ENCODE measurements at regions not wholly inside any gene's neighbourhood (a gene's known extent, or its start where the extent isn't known, plus 50 kb on each side); places are given as distances from the start of the nearest gene placed in this dataset.
A peak's percentile ranks its signal among the peaks of the same experiment; 100 is the strongest.

DNA sequence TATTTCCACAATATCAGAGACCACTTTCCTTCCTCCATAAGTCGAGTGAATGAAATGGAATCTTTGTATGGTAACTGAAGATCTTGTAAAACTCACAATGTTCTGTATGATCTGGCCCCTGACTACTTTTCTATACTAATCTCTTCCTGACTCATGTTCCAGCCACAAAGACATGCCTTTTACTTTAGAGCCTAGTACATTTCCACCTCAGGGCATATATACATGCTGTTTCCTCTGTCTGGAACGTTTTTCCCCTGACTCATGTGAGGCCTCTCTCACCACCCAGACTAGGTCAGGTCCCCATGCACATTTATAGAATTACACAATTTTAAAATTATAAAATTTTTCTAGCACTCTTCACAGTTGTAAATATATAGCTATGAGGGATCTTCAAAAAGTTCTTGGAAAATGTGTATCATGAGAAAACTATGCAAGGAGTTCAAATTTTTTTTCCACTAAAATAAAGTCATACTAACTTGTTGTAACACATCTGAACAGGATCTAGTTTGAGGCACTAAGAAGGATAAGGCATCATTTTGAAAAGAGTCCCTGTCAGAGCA, 208.8 kb downstream of the SH2D1A start:
- H3K36me3 ChIP-seq (ENCODE audit: control insufficient read depth in 2 of 3, insufficient read depth in 3 of 3, low read length in 3 of 3) = no peaks in the 10 kb centered on the region
- CTCF ChIA-PET = no interaction called here
- H3K27me3 Mint-ChIP-seq = no peaks in the 10 kb centered on the region
- DNase-seq = no peak
- H3K27me3 ChIP-seq (ENCODE audit: control insufficient read depth in 2 of 2, insufficient read depth in 2 of 2, low read length in 2 of 2) = no peaks in the 10 kb centered on the region
- H3K9me3 Mint-ChIP-seq = peaks cover 0 to 1% (median 0%) of the 10 kb centered on the region in 11 donors
- POLR2A ChIA-PET = no interaction called here
- no peak for ATAC-seq
- no peak overlapping the region for H3K27ac ChIP-seq (ENCODE audit: low read depth, low read length)
- H3K9me3 ChIP-seq (ENCODE audit: control insufficient read depth in 2 of 3, low read length in 3 of 3) = no peaks in the 10 kb centered on the region
- no peaks in the 10 kb centered on the region for H3K4me1 Mint-ChIP-seq
- H3K27ac Mint-ChIP-seq = no peak overlapping the region
- peaks cover 0 to 7% (median 0%) of the 10 kb centered on the region in 5 donors for H3K36me3 Mint-ChIP-seq
- no peak overlapping the region for H3K4me3 Mint-ChIP-seq
- no peaks in the 10 kb centered on the region for H3K4me1 ChIP-seq (ENCODE audit: control insufficient read depth in 2 of 2, insufficient read depth in 2 of 2, low read length in 2 of 2)
- no peak overlapping the region for H3K4me3 ChIP-seq (ENCODE audit: low read length)
- intact Hi-C loops (cut with micrococcal nuclease) = no loop called here

DNA sequence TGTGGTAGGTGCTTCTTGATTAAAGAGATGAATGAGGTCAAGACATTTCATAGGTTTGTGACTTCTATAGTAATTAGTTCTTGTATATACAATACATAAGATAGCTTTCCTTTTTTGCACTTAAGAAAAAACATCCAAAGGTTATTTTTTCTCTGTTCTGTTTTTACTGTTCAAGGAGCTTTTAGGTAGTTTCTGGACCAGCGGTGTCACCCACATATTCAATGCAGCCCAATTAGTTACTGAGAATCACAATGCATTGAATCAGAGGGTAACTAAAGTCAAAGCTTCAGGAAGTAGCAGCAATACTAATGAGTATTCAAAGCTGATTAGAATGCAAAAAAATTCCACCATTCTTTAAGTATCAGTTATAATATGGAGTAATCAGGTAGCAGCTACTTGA, 211.6 kb downstream of the SH2D1A start:
- ATAC-seq = no peak
- no peak for DNase-seq
- Histone ChIP-seq H3K4me3 (ENCODE audit: low read length) (no peak overlapping the region), H3K36me3 (ENCODE audit: control insufficient read depth in 2 of 3, insufficient read depth in 3 of 3, low read length in 3 of 3) (no peaks in the 10 kb centered on the region), H3K9me3 (ENCODE audit: control insufficient read depth in 2 of 3, low read length in 3 of 3) (no peaks in the 10 kb centered on the region), H3K4me1 (ENCODE audit: control insufficient read depth in 2 of 2, insufficient read depth in 2 of 2, low read length in 2 of 2) (no peaks in the 10 kb centered on the region), H3K27me3 (ENCODE audit: control insufficient read depth in 2 of 2, insufficient read depth in 2 of 2, low read length in 2 of 2) (no peaks in the 10 kb centered on the region), H3K27ac (ENCODE audit: low read depth, low read length) (no peak overlapping the region)
- Mint-ChIP-seq H3K9me3 (no peaks in the 10 kb centered on the region), H3K36me3 (peaks cover 0 to 4% (median 0%) of the 10 kb centered on the region in 5 donors), H3K4me1 (no peaks in the 10 kb centered on the region), H3K27ac (no peak overlapping the region), H3K27me3 (no peaks in the 10 kb centered on the region), H3K4me3 (no peak overlapping the region)
- ChIA-PET CTCF (no interaction called here), POLR2A (no interaction called here)
- intact Hi-C loops (cut with micrococcal nuclease) = no loop called here

DNA sequence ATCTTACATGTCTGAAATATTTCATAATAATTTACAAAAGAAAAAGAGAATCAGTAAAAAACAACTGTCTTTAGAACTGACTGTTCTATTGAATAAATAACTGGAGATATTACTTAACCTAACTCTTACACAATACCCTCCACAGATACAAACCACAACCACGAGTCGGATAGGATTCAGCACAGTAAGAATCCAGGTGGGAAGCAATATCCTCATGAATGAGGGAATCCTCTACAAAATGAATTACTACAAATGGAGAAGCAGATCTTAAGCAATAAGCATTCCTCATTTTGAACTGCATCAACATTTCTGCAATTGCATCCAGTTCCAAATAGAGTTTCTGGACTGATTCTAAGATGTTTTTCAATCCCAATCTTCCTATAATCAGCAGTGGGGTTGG, 227.1 kb downstream of the SH2D1A start:
- no peaks in the 10 kb centered on the region for H3K36me3 Mint-ChIP-seq
- CTCF ChIA-PET = no interaction called here
- no peak overlapping the region for H3K27ac Mint-ChIP-seq
- no peak overlapping the region for H3K27ac ChIP-seq (ENCODE audit: low read depth, low read length)
- intact Hi-C loops (cut with micrococcal nuclease) = no loop called here
- ATAC-seq (no peak), DNase-seq (no peak)
- H3K27me3 Mint-ChIP-seq = no peaks in the 10 kb centered on the region
- no peaks in the 10 kb centered on the region for H3K4me1 Mint-ChIP-seq
- no peak overlapping the region for H3K4me3 ChIP-seq (ENCODE audit: low read length)
- H3K9me3 ChIP-seq (ENCODE audit: control insufficient read depth in 2 of 3, low read length in 3 of 3) = no peaks in the 10 kb centered on the region
- H3K9me3 Mint-ChIP-seq = no peaks in the 10 kb centered on the region
- no peak overlapping the region for H3K4me3 Mint-ChIP-seq
- H3K27me3 ChIP-seq (ENCODE audit: control insufficient read depth in 2 of 2, insufficient read depth in 2 of 2, low read length in 2 of 2) = no peaks in the 10 kb centered on the region
- no peaks in the 10 kb centered on the region for H3K36me3 ChIP-seq (ENCODE audit: control insufficient read depth in 2 of 3, insufficient read depth in 3 of 3, low read length in 3 of 3)
- H3K4me1 ChIP-seq (ENCODE audit: control insufficient read depth in 2 of 2, insufficient read depth in 2 of 2, low read length in 2 of 2) = no peaks in the 10 kb centered on the region
- POLR2A ChIA-PET = no interaction called here

DNA sequence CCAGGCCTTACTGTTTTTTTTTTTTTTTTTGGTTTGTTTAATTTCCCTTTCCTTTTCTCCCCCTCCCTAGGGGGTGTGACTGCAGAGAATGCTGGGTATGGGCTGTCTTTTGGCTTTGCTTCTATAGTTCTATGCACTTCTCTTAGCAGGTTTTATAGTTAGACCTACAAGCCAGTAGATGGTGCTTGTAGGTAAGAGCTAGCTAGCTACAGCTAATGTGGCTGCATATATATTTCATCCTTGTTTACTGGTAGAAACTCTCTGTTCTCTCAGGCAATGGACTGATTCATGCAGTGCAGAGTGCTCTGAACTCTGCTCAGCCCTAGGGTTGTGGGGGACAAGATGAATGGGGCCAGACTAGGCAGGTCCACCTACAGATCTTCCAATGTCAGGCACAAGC, 246.4 kb downstream of the SH2D1A start:
- H3K27ac Mint-ChIP-seq = peak overlapping the region in 3 of 9 donors; percentile 19 to 63 (median 60)
- intact Hi-C loops (cut with micrococcal nuclease) = no loop called here
- POLR2A ChIA-PET = no interaction called here

DNA sequence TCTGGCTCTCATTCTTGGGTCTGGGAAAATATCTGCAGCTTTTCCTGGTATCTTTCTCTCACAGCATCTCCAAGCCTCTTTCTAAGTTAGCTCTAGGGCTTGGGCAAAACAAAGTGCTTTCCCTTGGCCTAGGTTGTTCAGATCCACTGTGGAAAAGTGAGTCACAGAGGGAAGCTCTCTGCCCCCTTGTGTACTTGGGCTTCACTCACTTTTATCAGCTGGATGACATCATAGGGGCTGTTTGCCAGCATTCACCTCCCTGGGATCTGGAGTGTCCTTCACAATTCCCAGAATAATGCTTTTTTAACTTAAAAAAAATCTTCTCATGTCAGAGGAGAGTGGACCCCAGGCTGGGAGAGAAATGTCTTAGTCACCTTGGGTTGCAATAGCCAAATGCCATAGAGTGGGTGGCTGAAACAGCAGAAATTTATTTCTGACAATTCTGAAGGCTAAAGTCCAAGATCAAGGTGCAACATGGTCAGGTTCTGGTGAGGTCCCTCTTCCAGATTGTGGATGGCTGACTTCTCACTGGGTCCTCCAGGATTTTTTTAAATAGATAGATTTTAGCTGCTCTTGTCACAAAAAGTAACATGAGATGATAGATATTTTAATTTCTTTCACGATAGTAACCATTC, 247.8 kb downstream of the SH2D1A start:
- Histone ChIP-seq H3K27me3 (ENCODE audit: control insufficient read depth in 2 of 2, insufficient read depth in 2 of 2, low read length in 2 of 2) (no peaks in the 10 kb centered on the region), H3K27ac (ENCODE audit: low read depth, low read length) (no peak overlapping the region), H3K36me3 (ENCODE audit: control insufficient read depth in 2 of 3, insufficient read depth in 3 of 3, low read length in 3 of 3) (no peaks in the 10 kb centered on the region), H3K4me3 (ENCODE audit: low read length) (no peak overlapping the region), H3K9me3 (ENCODE audit: control insufficient read depth in 2 of 3, low read length in 3 of 3) (no peaks in the 10 kb centered on the region), H3K4me1 (ENCODE audit: control insufficient read depth in 2 of 2, insufficient read depth in 2 of 2, low read length in 2 of 2) (no peaks in the 10 kb centered on the region)
- H3K27ac Mint-ChIP-seq = peak overlapping the region in 2 of 9 donors; percentile 45 to 67
- H3K36me3 Mint-ChIP-seq = peaks cover 0 to 5% (median 3%) of the 10 kb centered on the region in 5 donors
- H3K27me3 Mint-ChIP-seq = peaks cover 0 to 6% (median 0%) of the 10 kb centered on the region in 5 donors
- ATAC-seq (no peak), DNase-seq (no peak)
- ChIA-PET CTCF (no interaction called here), POLR2A (no interaction called here)
- no peak overlapping the region for H3K4me3 Mint-ChIP-seq
- intact Hi-C loops (cut with micrococcal nuclease) = no loop called here
- peaks cover 0 to 7% (median 5%) of the 10 kb centered on the region in 11 donors for H3K9me3 Mint-ChIP-seq
- peaks cover 0 to 10% (median 7%) of the 10 kb centered on the region in 7 donors for H3K4me1 Mint-ChIP-seq

More for the DNA sequence above, 246.4 kb downstream of the SH2D1A start:
- Histone ChIP-seq H3K4me1 (ENCODE audit: control insufficient read depth in 2 of 2, insufficient read depth in 2 of 2, low read length in 2 of 2) (no peaks in the 10 kb centered on the region), H3K4me3 (ENCODE audit: low read length) (no peak overlapping the region), H3K9me3 (ENCODE audit: control insufficient read depth in 2 of 3, low read length in 3 of 3) (no peaks in the 10 kb centered on the region), H3K27ac (ENCODE audit: low read depth, low read length) (no peak overlapping the region), H3K27me3 (ENCODE audit: control insufficient read depth in 2 of 2, insufficient read depth in 2 of 2, low read length in 2 of 2) (no peaks in the 10 kb centered on the region), H3K36me3 (ENCODE audit: control insufficient read depth in 2 of 3, insufficient read depth in 3 of 3, low read length in 3 of 3) (no peaks in the 10 kb centered on the region)
- DNase-seq (peak in 3 of 9 donors; percentile 1 to 8 (median 3)), ATAC-seq (no peak)
- Mint-ChIP-seq H3K27me3 (peaks cover 0 to 6% (median 0%) of the 10 kb centered on the region in 5 donors), H3K4me1 (peaks cover 0 to 10% (median 7%) of the 10 kb centered on the region in 7 donors), H3K9me3 (peaks cover 0 to 12% (median 5%) of the 10 kb centered on the region in 11 donors), H3K4me3 (peak overlapping the region in 2 of 10 donors; percentile 16 to 58), H3K36me3 (peaks cover 0 to 8% (median 3%) of the 10 kb centered on the region in 5 donors)
- CTCF ChIA-PET = no interaction called here

DNA sequence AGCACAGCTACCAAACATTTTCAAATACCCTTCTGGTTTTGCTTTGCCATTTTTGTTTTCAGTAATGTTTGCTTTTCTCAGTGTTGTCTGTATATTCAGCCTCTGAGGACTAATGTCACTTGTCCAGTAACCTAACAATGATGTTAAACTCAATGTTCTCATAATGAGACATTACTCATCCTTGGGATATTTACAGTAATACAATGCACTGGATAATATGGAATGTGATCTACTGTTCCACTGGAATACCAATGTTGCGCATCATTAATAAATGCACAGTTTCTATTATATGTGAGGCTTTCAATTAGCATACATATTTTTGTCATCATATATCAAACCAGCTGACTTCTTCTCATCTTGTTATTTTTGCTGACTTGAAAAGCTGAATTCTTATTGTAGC, 259.1 kb downstream of the SH2D1A start:
- H3K27me3 Mint-ChIP-seq = peaks cover 0 to 4% (median 0%) of the 10 kb centered on the region in 5 donors
- no peak overlapping the region for H3K4me3 Mint-ChIP-seq
- no peak for DNase-seq
- ChIA-PET POLR2A (interaction anchor here (0.7 kb wide), 1 partner anchor 62 kb away, joined by 4 read pairs; no protein-coding TSS in a partner anchor), CTCF (no interaction called here)
- Histone ChIP-seq H3K4me3 (ENCODE audit: low read length) (no peak overlapping the region), H3K27ac (ENCODE audit: low read depth, low read length) (no peak overlapping the region), H3K27me3 (ENCODE audit: control insufficient read depth in 2 of 2, insufficient read depth in 2 of 2, low read length in 2 of 2) (no peaks in the 10 kb centered on the region), H3K36me3 (ENCODE audit: control insufficient read depth in 2 of 3, insufficient read depth in 3 of 3, low read length in 3 of 3) (no peaks in the 10 kb centered on the region), H3K9me3 (ENCODE audit: control insufficient read depth in 2 of 3, low read length in 3 of 3) (no peaks in the 10 kb centered on the region), H3K4me1 (ENCODE audit: control insufficient read depth in 2 of 2, insufficient read depth in 2 of 2, low read length in 2 of 2) (no peaks in the 10 kb centered on the region)
- no peak for ATAC-seq
- peaks cover 0 to 1% (median 0%) of the 10 kb centered on the region in 11 donors for H3K9me3 Mint-ChIP-seq
- peaks cover 0 to 7% (median 4%) of the 10 kb centered on the region in 7 donors for H3K4me1 Mint-ChIP-seq
- no peaks in the 10 kb centered on the region for H3K36me3 Mint-ChIP-seq
- H3K27ac Mint-ChIP-seq = no peak overlapping the region
- intact Hi-C loops (cut with micrococcal nuclease) = no loop called here

DNA sequence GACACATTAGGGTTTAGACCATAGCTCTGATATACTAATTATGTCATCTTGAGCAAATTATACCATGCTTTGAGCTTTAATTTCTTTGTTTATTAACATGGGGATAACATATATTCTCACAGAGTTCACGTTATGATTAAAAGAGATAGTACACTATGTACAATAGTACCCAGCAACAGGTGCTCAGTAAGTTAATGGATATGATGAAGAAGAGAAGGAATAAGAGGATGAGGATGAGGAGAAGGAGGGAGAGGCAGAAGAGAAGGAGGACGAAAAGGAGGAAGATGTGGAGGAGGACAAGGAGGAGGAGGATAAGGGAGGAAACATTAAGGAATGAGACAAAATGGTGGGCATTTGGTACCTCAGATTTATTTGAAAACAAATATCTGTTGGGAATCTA, 260.4 kb downstream of the SH2D1A start:
- intact Hi-C loops (cut with micrococcal nuclease) = no loop called here

More for the DNA sequence above, 260.4 kb downstream of the SH2D1A start:
- H3K27ac Mint-ChIP-seq = no peak overlapping the region
- H3K4me3 Mint-ChIP-seq = no peak overlapping the region
- no peak overlapping the region for H3K27ac ChIP-seq (ENCODE audit: low read depth, low read length)
- H3K9me3 Mint-ChIP-seq = no peaks in the 10 kb centered on the region
- ChIA-PET CTCF (no interaction called here), POLR2A (no interaction called here)
- no peak overlapping the region for H3K4me3 ChIP-seq (ENCODE audit: low read length)
- no peaks in the 10 kb centered on the region for H3K27me3 ChIP-seq (ENCODE audit: control insufficient read depth in 2 of 2, insufficient read depth in 2 of 2, low read length in 2 of 2)
- H3K36me3 ChIP-seq (ENCODE audit: control insufficient read depth in 2 of 3, insufficient read depth in 3 of 3, low read length in 3 of 3) = no peaks in the 10 kb centered on the region
- H3K36me3 Mint-ChIP-seq = no peaks in the 10 kb centered on the region
- H3K4me1 Mint-ChIP-seq = peaks cover 0 to 1% (median 0%) of the 10 kb centered on the region in 7 donors
- no peaks in the 10 kb centered on the region for H3K9me3 ChIP-seq (ENCODE audit: control insufficient read depth in 2 of 3, low read length in 3 of 3)
- H3K27me3 Mint-ChIP-seq = no peaks in the 10 kb centered on the region
- ATAC-seq (no peak), DNase-seq (no peak)
- no peaks in the 10 kb centered on the region for H3K4me1 ChIP-seq (ENCODE audit: control insufficient read depth in 2 of 2, insufficient read depth in 2 of 2, low read length in 2 of 2)
